ENCODE measurements at regions not wholly inside any gene's neighbourhood (a gene's known extent, or its start where the extent isn't known, plus 50 kb on each side); places are given as distances from the start of the nearest gene placed in this dataset.

- Histone ChIP-seq H3K27ac (no peak overlapping the region), H3K4me3 (no peak overlapping the region), H3K27me3 (no peaks in the 10 kb centered on the region), H3K4me1 (no peaks in the 10 kb centered on the region), H3K9me3 (no peaks in the 10 kb centered on the region), H3K36me3 (no peaks in the 10 kb centered on the region)
- ATAC-seq (ENCODE audit: low FRiP score in 2 of 2), result no peak
- WGBS, 2 donors, result 84 to 88% methylated on average over 5 of the region's 5 CpGs
- no peak for DNase-seq
- no peak for TF ChIP-seq EP300 (IDR thresholded peaks at IDR 0.05)
- no peak for TF ChIP-seq CTCF (IDR thresholded peaks at IDR 0.05)
- no peak for TF ChIP-seq POLR2A (IDR thresholded peaks at IDR 0.05)
- TF ChIP-seq POLR2AphosphoS5 (IDR thresholded peaks at IDR 0.05), result no peak
Measured at GRCh38 chr6:145405006-145405551, 330.2 kb downstream of the EPM2A start.

DNA sequence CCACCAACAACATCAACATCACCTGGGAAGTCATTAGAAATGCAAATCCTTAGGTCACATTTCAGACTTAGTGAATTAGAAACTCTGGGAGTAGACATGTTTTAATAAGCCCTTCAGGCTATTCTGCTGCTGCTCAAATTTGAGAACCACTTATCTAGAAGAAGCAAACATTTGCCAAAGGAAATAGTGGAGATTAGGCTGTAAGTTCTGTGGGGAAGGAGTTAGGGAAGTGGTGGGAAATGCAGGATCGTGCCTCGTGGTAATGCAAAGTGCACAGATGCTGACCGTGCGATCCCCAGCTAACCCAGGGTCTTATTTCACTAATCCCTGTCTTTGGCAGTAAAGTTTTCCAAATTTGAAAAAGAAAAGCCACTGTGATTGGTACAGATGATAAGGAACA is 328.5 kb downstream of the EPM2A start:
- 43 to 59% methylated on average over 4 of the region's 4 CpGs for WGBS, 2 donors
- no peaks in the 10 kb centered on the region for H3K27me3 ChIP-seq
- TF ChIP-seq CTCF (IDR thresholded peaks at IDR 0.05) (no peak), EP300 (IDR thresholded peaks at IDR 0.05) (no peak), POLR2AphosphoS5 (IDR thresholded peaks at IDR 0.05) (no peak), POLR2A (IDR thresholded peaks at IDR 0.05) (no peak)
- DNase-seq, result no peak
- H3K4me3 ChIP-seq, result no peak overlapping the region
- no peaks in the 10 kb centered on the region for H3K9me3 ChIP-seq
- no peaks in the 10 kb centered on the region for H3K4me1 ChIP-seq
- ATAC-seq (ENCODE audit: low FRiP score in 2 of 2), result no peak
- H3K36me3 ChIP-seq, result no peaks in the 10 kb centered on the region
- no peak overlapping the region for H3K27ac ChIP-seq

DNA sequence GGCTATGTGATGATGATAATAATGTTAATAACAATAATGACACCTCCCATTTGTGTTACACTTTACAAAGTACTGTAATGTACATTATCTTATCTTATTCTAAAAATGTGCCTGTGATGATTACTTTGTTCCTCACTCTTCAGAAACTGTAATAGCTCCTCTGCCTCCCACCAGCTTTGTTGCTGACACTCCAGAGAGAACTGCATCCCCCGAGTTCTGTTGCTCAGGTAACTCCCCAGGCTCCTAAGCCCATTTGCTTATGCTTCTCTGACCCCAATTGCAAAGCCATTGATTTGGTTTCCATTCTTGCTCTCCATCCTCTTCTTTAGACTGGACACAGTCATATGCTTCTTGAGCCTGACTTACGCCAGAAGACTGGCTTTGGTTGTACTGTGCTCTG is 319.7 kb downstream of the EPM2A start:
- no peaks in the 10 kb centered on the region for H3K9me3 ChIP-seq
- ATAC-seq (ENCODE audit: low FRiP score in 2 of 2) (no peak), DNase-seq (no peak)
- WGBS, 2 donors, result 68 to 71% methylated on average over 2 of the region's 2 CpGs
- H3K4me1 ChIP-seq, result no peaks in the 10 kb centered on the region
- no peak overlapping the region for H3K27ac ChIP-seq
- TF ChIP-seq POLR2A (IDR thresholded peaks at IDR 0.05) (no peak), POLR2AphosphoS5 (IDR thresholded peaks at IDR 0.05) (no peak), CTCF (IDR thresholded peaks at IDR 0.05) (no peak), EP300 (IDR thresholded peaks at IDR 0.05) (no peak)
- no peaks in the 10 kb centered on the region for H3K36me3 ChIP-seq
- H3K4me3 ChIP-seq, result no peak overlapping the region
- no peaks in the 10 kb centered on the region for H3K27me3 ChIP-seq

- WGBS, 2 donors, result 78 to 92% methylated on average over 1 of the region's 1 CpG
- Histone ChIP-seq H3K4me1 (no peaks in the 10 kb centered on the region), H3K4me3 (no peak overlapping the region), H3K27ac (no peak overlapping the region), H3K36me3 (no peaks in the 10 kb centered on the region), H3K9me3 (no peaks in the 10 kb centered on the region), H3K27me3 (no peaks in the 10 kb centered on the region)
- TF ChIP-seq POLR2A (IDR thresholded peaks at IDR 0.05) (no peak), EP300 (IDR thresholded peaks at IDR 0.05) (no peak)
- ATAC-seq (ENCODE audit: low FRiP score in 2 of 2) (no peak), DNase-seq (no peak)
Measured at GRCh38 chr6:145420599-145420998, 314.7 kb downstream of the EPM2A start.

DNA sequence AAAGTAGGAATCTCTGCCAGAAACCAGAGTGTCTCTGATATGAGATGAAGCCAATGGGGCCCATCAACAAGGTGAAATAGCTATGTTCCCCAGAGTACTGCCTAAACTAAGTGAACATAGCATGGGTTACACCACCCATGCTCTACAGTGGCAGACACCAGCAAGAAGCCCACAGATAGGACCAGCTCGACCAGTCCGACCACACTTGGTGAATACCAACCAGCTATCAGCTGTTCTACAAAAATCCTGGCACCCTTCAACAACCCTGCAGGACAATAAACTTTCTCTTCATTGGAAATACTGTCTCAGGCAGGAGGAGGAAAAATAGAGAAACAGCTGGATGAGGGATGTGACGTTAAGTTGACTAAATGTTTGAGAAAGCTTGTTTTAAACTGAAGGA is 311.4 kb downstream of the EPM2A start:
- H3K9me3 ChIP-seq, result no peaks in the 10 kb centered on the region
- 85 to 88% methylated on average over 3 of the region's 3 CpGs for WGBS, 2 donors

More for the DNA sequence above, 311.4 kb downstream of the EPM2A start:
- H3K27me3 ChIP-seq, result no peaks in the 10 kb centered on the region
- H3K27ac ChIP-seq, result no peak overlapping the region
- DNase-seq, result no peak
- ATAC-seq (ENCODE audit: low FRiP score in 2 of 2), result no peak
- no peaks in the 10 kb centered on the region for H3K36me3 ChIP-seq
- TF ChIP-seq EP300 (IDR thresholded peaks at IDR 0.05) (no peak), CTCF (IDR thresholded peaks at IDR 0.05) (no peak), POLR2A (IDR thresholded peaks at IDR 0.05) (no peak), POLR2AphosphoS5 (IDR thresholded peaks at IDR 0.05) (no peak)
- no peak overlapping the region for H3K4me3 ChIP-seq
- no peaks in the 10 kb centered on the region for H3K4me1 ChIP-seq

Measured in upper lobe of left lung (tissue), 6 donors.